Jurkat, Clone E6-1 (cell line): ENCODE measurements at regions not wholly inside any gene's neighbourhood (a gene's known extent, or its start where the extent isn't known, plus 50 kb on each side); places are given as distances from the start of the nearest gene placed in this dataset.

Experiments
- DNase-seq: peaks from one replicate; pipeline ENCODE4 v3.0.0-alpha.2; 2011; ENCODE audit warnings: low read depth, low spot score
- H3K4me3 ChIP-seq: 2 replicates; pipeline ENCODE4 v1.5.1; 2011; ENCODE audit warnings: mild to moderate bottlenecking, low read length, control low read depth, moderate library complexity

GRCh38 chr5:96254980-96255691, 177.9 kb downstream of the PCSK1 start:
- H3K4me3 ChIP-seq, result no peak overlapping the region
- no peak for DNase-seq

- no peak overlapping the region for H3K4me3 ChIP-seq
- no peak for DNase-seq
These were observed 179.9 kb downstream of the PCSK1 start for GRCh38 chr5:96253140-96253539.

- DNase-seq, result no peak
These were observed 180.5 kb downstream of the PCSK1 start for GRCh38 chr5:96252596-96252995.

GRCh38 chr5:96250782-96251181, 182.3 kb downstream of the PCSK1 start:
- DNase-seq, result no peak

More at GRCh38 chr5:96252596-96252995, 180.5 kb downstream of the PCSK1 start:
- no peak overlapping the region for H3K4me3 ChIP-seq

GRCh38 chr5:96248131-96248530, 184.9 kb downstream of the PCSK1 start:
- DNase-seq, result no peak
- H3K4me3 ChIP-seq, result no peak overlapping the region

More at GRCh38 chr5:96250782-96251181, 182.3 kb downstream of the PCSK1 start:
- no peak overlapping the region for H3K4me3 ChIP-seq

GRCh38 chr5:96247708-96248107, 185.3 kb downstream of the PCSK1 start:
- H3K4me3 ChIP-seq, result no peak overlapping the region
- no peak for DNase-seq

- no peak overlapping the region for H3K4me3 ChIP-seq
- DNase-seq, result no peak
These were observed 185.8 kb downstream of the PCSK1 start for GRCh38 chr5:96247097-96247701.

GRCh38 chr5:96245140-96246091, 187.6 kb downstream of the PCSK1 start:
- H3K4me3 ChIP-seq, result no peak overlapping the region
- DNase-seq, result no peak

GRCh38 chr5:96244696-96245095, 188.4 kb downstream of the PCSK1 start:
- H3K4me3 ChIP-seq, result no peak overlapping the region
- no peak for DNase-seq

- no peak overlapping the region for H3K4me3 ChIP-seq
- DNase-seq, result no peak
These were observed 189.2 kb downstream of the PCSK1 start for GRCh38 chr5:96243862-96244261.

- no peak overlapping the region for H3K4me3 ChIP-seq
- DNase-seq, result no peak
These were observed 189.8 kb downstream of the PCSK1 start for GRCh38 chr5:96243203-96243602.

- no peak overlapping the region for H3K4me3 ChIP-seq
- DNase-seq, result no peak
These were observed 190.5 kb downstream of the PCSK1 start for GRCh38 chr5:96242571-96242970.

- H3K4me3 ChIP-seq, result no peak overlapping the region
- no peak for DNase-seq
These were observed 196.2 kb downstream of the PCSK1 start for GRCh38 chr5:96236831-96237230.

GRCh38 chr5:96236051-96236450, 197.0 kb downstream of the PCSK1 start:
- H3K4me3 ChIP-seq, result no peak overlapping the region
- no peak for DNase-seq

GRCh38 chr5:96235008-96235910, 197.8 kb downstream of the PCSK1 start:
- no peak overlapping the region for H3K4me3 ChIP-seq
- DNase-seq, result no peak

- no peak for DNase-seq
- no peak overlapping the region for H3K4me3 ChIP-seq
These were observed 200.4 kb downstream of the PCSK1 start for GRCh38 chr5:96232602-96233001.

- no peak for DNase-seq
- no peak overlapping the region for H3K4me3 ChIP-seq
These were observed 203.9 kb downstream of the PCSK1 start for GRCh38 chr5:96229188-96229587.

- H3K4me3 ChIP-seq, result no peak overlapping the region
- DNase-seq, result no peak
These were observed 204.6 kb downstream of the PCSK1 start for GRCh38 chr5:96228408-96228807.

GRCh38 chr5:96227957-96228356, 205.1 kb downstream of the PCSK1 start:
- DNase-seq, result no peak
- H3K4me3 ChIP-seq, result no peak overlapping the region
